ELR (cell line): ENCODE measurements at regions not wholly inside any gene's neighbourhood (a gene's known extent, or its start where the extent isn't known, plus 50 kb on each side); places are given as distances from the start of the nearest gene placed in this dataset.

ENCODE experiments used
- DNase-seq: peaks from one replicate; pipeline ENCODE4 v3.0.0-alpha.2; 2015; ENCODE audit warnings: low read depth

- no peak for DNase-seq
Observed at GRCh38 chr17:6325051-6325450, 109.9 kb downstream of the AIPL1 start.

GRCh38 chr17:6323626-6324356 is 111.1 kb downstream of the AIPL1 start:
- peak; percentile 17 for DNase-seq

DNA sequence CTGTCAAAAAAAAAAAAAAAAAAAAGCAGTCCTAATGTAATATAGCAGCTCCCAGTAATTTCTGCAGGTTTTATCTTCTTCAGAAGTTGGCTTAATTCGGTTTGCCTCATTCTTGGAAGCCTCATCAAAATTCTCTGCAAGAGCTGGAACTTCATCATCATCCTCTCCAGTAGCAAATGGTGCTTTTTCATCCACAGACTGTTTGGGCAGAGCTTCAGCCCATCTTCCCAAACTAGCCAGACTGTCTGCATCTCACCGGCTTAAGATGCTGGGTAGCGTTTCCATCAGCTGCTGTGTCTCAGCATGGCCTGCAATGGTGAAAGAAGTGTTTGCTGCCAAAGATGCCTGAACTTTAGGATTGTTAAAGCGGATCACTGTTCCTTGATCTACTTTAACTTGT is 112.6 kb downstream of the AIPL1 start:
- no peak for DNase-seq

- DNase-seq: no peak
Observed at GRCh38 chr17:6314311-6314710, 120.6 kb downstream of the AIPL1 start.

DNA sequence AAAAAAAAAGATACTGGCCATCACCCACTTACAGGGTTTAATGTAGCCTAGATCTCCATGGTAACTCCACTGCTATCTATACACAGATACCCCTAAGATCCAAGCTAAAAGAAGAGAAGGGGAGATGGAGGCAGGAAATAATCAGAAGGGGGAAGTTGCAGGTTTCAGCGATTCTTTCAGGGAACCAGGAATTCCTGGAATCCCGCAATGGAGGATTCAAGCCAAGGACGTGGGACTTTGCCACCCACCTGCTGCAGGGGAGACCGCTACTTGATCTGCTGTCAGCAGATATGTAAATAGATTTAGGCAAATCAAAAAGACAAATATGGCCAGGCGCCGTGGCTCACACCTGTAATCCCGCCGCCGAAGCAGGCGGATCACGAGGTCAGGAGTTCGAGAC is 121.1 kb downstream of the AIPL1 start:
- no peak for DNase-seq

- DNase-seq: no peak
Observed at GRCh38 chr17:6306820-6307219, 128.1 kb downstream of the AIPL1 start.

DNA sequence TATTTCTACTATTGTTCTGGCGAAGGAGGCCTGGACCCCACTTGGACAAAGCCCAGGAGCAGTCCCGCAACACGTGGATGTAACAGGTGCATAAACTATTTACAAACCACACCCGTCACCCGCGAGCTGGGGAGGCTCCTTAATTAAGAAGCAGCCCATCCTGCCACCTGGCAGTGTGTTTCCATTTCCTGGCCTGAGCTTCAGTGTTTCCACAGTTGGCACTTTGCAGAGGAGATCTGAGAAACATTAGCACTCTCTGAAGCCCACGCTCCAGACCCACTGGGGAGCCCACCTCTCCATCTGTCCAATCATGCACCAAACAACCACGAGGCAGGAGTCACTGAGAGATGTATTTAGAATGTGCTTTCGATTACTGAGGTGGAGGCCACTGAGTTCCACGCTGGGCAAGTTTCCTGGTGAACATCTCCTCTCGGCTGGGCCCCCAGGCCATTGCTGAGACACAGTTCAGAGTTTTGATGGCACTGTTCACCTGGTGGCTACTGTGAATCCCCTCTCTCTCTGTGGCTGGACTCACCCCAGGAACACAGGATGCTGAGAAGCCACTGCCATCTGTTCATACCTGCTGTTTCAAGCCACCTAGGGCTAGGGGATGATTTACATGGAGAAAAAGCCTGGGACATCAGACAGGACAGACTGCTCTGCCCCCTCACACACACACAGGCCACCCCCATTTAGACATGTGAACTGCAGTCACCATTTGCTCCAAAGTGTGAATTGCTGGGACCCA is 129.1 kb downstream of the AIPL1 start:
- DNase-seq: no peak

GRCh38 chr17:6304894-6305612 is 129.9 kb downstream of the AIPL1 start:
- no peak for DNase-seq

DNA sequence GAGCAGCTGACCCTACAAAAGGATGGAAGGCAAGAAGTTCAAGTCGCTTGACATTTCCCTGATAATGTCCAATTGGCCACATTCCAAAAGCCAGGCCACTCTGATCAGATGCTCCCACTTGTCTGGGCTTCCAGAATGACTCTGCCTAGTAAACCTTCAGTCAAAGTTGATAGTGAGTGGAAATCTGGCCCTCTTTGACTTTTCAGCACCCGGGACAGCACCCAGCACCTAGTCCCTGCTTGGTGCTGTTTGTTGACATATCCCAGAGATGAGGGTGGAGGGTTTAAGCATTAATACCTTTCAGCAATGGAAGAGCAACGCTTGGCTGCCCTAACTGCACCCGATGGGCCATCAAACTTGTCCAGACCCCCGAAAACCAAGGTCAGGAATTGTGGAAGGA is 131.3 kb downstream of the AIPL1 start:
- peak; percentile 19 for DNase-seq

- DNase-seq: no peak
Observed at GRCh38 chr17:6299275-6299674, 135.6 kb downstream of the AIPL1 start.

DNA sequence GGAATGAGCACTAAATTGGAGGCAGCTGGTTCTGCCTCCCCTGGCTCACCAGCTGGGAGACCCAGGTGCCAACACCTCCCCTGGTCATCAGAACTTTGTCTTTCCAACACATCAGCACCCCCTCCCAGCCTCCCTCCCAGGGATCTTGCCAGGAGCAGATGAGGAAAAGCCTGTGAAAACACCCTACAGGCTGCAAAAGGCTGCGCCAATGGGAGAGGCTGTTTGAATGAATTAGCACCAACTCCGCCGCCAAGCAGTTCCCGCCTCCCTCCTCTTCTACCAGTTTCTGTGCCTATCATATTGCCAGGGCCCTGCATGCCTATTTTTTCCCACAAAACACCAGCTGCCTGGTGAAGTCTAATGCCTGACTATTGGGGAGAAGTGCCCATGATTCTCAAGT is 137.0 kb downstream of the AIPL1 start:
- no peak for DNase-seq

DNA sequence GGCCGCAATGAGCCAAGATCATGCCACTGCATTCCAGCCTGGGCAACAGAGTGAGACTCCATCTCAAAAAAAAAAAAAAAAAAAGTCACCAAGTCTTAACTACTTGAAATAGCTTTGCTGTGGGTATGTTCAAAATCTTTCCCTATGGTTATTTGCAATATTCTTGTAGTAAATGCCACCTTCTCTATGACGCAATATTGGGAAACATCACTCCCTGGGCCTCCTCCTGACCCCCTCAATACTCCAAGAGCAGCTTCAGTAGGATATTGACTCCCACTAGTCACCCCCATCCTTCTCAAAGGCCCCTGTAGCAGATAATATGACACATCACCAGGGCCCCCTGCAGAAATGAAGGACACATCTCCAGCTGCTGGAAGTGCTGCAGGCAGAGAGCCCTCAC is 137.8 kb downstream of the AIPL1 start:
- no peak for DNase-seq

GRCh38 chr17:6290488-6291196 is 144.3 kb downstream of the AIPL1 start:
- DNase-seq: no peak

DNA sequence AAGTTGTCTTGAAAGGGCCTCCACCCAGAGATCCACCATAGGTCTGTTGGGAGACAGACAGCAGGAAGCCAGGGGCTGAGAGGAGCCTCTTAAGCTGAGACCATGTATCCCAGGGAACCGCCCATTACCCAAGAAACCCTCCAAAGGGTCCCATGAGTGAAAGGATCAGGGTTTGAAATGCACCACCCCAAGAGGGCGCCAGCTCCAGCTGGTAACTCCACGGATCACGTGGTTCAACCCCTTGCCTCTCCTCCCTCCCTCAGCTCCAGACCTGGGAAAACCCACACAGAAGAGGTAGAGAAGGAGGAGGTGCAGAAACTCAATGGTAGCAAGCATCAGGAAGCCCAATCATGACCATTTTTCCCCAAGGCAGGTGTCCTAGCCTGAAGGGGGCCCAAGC is 148.7 kb downstream of the AIPL1 start:
- DNase-seq: no peak

DNA sequence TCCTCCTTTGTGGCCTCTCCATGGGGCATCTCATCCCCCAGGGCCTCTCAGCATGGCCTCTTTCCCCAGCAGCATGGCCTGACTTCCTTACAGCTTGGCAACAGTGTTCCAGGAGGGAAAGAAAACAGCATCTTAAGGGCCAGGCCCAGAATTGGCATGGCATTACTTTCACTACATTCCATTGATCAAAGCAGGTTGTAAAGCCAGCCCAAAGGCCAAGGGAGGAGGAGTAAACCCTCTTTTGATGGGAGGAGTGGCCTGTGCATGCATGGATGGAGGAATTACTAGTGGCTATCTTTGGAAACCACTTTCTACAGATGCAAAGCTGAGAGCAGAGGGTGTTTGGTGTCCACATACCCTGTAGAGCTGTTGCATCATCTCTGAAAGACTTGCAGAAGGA is 149.4 kb downstream of the AIPL1 start:
- no peak for DNase-seq

- peak; percentile 25 for DNase-seq
Observed at GRCh38 chr17:6279659-6280058, 155.3 kb downstream of the AIPL1 start.

DNA sequence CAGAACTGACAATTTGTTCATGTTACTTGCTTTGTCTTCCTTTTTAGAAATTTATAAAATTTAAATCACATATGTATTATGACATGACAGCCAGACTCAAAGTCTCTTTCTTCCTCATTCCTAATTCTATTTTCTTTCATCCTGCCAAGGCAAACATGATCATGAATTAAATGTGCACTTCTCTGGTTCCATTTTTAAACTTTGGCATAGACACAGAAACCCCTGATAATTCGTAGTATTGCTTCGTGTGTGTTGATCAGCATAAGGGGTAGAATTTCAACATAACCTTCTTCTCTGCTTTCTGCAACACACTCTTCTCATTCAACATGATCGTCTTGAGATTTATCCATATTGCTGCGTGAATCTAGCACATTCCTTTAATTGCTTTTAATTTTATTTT is 156.5 kb downstream of the AIPL1 start:
- DNase-seq: no peak

GRCh38 chr17:6276711-6277110 is 158.2 kb downstream of the AIPL1 start:
- peak; percentile 6 for DNase-seq

- DNase-seq: no peak
Observed at GRCh38 chr17:6274310-6274709, 160.6 kb downstream of the AIPL1 start.

- peak; percentile 43 for DNase-seq
Observed at GRCh38 chr17:6269478-6269877, 165.4 kb downstream of the AIPL1 start.

DNA sequence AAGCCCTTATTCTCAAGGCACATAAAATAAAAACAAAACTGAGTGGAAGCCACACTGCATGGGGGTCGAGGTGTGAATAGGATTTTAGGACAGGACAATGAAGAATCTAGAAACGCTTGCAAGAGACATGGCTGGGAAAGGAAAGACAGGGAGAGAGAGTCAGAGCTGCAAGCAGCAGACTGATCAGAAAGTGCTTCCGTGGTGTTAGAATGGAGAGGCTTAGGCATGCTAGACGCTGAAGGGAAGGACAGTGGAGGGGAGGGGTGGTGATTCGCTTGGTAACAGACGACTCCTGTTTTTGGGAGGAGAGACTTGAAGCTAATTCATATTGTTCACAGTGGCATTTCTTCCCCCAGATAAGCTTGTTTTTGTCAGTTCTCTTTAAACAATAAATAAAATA is 173.5 kb downstream of the AIPL1 start:
- no peak for DNase-seq

DNA sequence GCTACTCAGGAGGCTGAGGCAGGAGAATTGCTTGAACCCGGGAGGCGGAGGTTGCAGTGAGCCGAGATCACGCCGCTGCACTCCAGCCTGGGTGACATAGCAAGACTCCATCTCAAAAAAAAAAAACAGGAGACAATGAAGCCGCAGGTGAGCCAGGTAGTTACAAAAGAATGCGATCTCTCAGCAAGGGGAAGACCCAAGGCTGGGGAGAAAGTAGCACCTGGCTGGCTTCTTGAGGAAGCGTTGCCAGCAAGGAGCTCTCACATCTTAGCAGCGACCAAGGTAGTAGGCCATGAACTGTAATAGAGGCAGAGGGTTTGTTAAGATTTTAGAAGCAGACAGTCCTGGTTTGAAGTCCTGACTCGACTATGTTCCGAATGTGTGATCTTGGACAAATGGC is 175.0 kb downstream of the AIPL1 start:
- no peak for DNase-seq
